BJ (cell line): ENCODE measurements at regions not wholly inside any gene's neighbourhood (a gene's known extent, or its start where the extent isn't known, plus 50 kb on each side); places are given as distances from the start of the nearest gene placed in this dataset.

Source experiments
- CTCF ChIA-PET: fragments of 350-600 bp; formaldehyde crosslinking; extraction: SDS; loops from one replicate; lab custom pipeline; 2021; ENCODE audit warnings: antibody characterized with exemption, inconsistent platforms; lab: Yijun Ruan, JAX
- POLR2A ChIA-PET: fragments of 300-600 bp; sonication (Branson Sonifier 250); formaldehyde crosslinking; extraction: SDS; loops from one replicate; lab custom pipeline; 2021; ENCODE audit warnings: antibody characterized with exemption; lab: Charles Lee
- DNase-seq: peaks from one replicate; pipeline ENCODE4 v3.0.0-alpha.2; 2011; ENCODE audit warnings: low read depth
- H3K27me3 ChIP-seq: 2 replicates; pipeline ENCODE4 v1.6.0; 2011; ENCODE audit warnings: low read length; ENCODE audit not compliant: control insufficient read depth, insufficient read depth
- H3K36me3 ChIP-seq: 2 replicates; pipeline ENCODE4 v1.5.1; 2011; ENCODE audit warnings: low read length; ENCODE audit not compliant: control insufficient read depth, insufficient read depth
- H3K4me3 ChIP-seq: 2 replicates; pipeline ENCODE4 v1.5.1; 2011; ENCODE audit warnings: low read depth, mild to moderate bottlenecking, control low read depth, low read length
- TF ChIP-seq, protein P1 (sequence below): IDR thresholded peaks from 2 replicates; pipeline ENCODE4 v1.5.1; 2011; ENCODE audit warnings: low read depth, mild to moderate bottlenecking, control low read depth, inconsistent platforms, low read length, moderate library complexity; ENCODE audit not compliant: insufficient read depth

DNA sequence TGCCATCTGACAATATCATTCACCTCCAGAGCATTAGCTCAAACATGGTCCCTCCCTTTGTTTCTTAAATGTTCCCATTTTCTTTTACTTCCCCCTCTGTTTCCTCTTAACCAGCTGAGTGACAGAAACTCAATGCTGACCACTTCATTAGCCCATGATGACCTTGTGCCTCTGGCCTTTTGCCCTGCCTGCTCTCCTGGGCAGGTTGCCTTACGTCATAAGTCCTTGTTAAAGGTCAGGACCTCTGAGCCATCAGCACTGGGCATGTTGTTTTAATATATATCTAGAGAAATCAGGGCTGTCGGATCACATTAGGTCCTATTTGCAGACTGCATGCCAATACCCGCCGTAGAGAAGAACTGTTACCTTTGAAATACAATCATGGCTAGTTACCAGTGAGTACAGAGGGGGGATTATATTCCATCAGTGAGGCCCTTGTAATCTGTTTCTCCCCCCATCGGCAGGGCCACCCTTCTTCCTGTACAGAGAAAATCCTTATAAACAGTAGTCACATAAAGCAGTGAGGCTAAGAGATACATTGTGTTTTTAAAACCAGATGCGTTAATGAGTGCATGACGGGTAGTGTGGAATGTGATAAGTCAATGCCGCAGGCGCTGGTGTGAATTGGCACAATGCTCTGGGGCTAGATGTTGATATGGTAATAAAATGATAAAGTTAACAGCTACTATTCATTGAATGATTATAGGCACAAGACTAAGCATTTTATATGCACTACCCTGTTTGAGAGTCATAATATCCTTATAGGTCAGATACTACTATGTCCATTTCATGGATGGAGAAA lies 94.3 kb upstream of the ZFHX3 start:
- ChIA-PET POLR2A (no interaction called here), CTCF (no interaction called here)
- peaks cover 5% of the 10 kb centered on the region for H3K27me3 ChIP-seq
- H3K36me3 ChIP-seq = no peaks in the 10 kb centered on the region
- no peak overlapping the region for H3K4me3 ChIP-seq
- no peak for DNase-seq
- TF ChIP-seq, protein P1, sequence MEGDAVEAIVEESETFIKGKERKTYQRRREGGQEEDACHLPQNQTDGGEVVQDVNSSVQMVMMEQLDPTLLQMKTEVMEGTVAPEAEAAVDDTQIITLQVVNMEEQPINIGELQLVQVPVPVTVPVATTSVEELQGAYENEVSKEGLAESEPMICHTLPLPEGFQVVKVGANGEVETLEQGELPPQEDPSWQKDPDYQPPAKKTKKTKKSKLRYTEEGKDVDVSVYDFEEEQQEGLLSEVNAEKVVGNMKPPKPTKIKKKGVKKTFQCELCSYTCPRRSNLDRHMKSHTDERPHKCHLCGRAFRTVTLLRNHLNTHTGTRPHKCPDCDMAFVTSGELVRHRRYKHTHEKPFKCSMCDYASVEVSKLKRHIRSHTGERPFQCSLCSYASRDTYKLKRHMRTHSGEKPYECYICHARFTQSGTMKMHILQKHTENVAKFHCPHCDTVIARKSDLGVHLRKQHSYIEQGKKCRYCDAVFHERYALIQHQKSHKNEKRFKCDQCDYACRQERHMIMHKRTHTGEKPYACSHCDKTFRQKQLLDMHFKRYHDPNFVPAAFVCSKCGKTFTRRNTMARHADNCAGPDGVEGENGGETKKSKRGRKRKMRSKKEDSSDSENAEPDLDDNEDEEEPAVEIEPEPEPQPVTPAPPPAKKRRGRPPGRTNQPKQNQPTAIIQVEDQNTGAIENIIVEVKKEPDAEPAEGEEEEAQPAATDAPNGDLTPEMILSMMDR = no peak

DNA sequence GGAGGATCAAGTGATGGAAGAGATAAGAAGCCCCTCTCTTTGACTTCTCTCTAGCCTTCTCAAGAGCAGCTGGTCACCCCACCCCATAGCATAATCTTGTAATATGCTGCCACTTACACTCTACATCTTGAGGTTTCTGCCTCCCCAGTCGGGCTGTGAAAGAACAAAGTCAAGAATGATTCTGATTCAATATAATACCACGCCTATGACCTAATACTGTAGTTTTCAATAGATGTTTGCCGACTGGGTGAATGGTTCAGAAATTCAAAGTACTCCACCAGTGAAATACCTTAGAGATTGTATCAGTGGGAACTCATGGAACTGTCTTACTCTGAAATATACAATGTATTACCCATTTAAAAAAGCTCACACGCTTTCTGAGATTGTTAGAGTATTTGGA lies 93.0 kb upstream of the ZFHX3 start:
- no peak overlapping the region for H3K4me3 ChIP-seq
- no peak for DNase-seq
- H3K36me3 ChIP-seq = no peaks in the 10 kb centered on the region
- ChIA-PET CTCF (no interaction called here), POLR2A (no interaction called here)
- peaks cover 5% of the 10 kb centered on the region for H3K27me3 ChIP-seq
- TF ChIP-seq, protein P1 = no peak

DNA sequence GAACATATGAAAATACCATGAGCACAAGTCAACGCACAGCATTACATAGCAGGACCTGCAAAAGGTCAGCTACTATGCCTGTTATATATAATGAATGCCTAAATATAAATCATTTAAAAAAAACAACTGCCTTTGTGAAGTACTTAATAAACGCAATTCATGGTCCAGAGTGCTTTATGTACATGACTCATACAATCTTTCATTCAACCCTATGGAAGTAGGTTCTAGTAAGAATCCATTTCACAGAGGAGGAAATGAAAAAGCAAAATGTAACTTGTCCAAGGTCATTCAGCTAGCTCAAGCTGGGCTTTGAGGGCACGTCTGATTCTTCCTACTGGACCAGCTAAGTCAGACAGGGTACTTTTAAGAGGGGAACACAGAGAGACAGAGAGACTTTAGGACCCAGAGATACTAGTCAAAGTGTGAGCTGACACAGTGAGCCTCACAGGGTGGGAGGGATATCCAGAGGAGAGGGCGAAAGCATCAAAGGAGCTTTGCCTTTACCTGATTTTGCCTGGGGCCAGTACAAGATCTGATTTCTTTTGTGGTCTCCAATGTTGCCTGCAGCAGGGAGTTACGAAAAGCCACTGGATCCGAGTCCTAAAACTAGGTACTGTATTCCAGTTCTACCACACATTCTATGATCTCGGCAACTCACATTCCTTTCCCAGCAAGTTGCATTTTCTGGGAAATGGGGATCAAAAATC lies 83.4 kb upstream of the ZFHX3 start:
- H3K27me3 ChIP-seq = peaks cover 3% of the 10 kb centered on the region
- DNase-seq = no peak
- ChIA-PET CTCF (interaction anchor here (0.7 kb wide), 1 partner anchor 747 kb away, joined by 3 read pairs; no protein-coding TSS in a partner anchor), POLR2A (no interaction called here)
- no peak overlapping the region for H3K4me3 ChIP-seq
- no peaks in the 10 kb centered on the region for H3K36me3 ChIP-seq
- TF ChIP-seq, protein P1 = no peak

DNA sequence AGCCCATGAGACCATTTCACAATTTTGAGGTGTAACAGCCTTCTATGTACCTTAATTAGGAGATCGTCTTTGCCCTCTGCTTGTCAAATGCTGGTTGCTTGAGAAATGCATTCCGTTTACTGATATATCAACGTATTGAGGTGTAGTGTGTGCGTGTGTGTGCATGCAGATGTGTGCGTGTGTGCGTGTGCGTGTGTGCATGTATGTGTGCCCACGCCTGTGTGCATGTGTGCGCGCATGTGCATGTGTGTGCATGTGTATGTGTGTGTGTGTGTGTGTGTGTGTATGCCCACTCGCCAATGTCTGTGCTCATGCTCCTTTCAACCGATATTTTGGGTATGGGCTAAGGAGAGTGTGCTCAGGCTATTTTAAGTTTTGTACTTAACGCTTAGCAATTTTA lies 81.5 kb upstream of the ZFHX3 start:
- ChIA-PET CTCF (no interaction called here), POLR2A (no interaction called here)
- Histone ChIP-seq H3K27me3 (peaks cover 3% of the 10 kb centered on the region), H3K4me3 (no peak overlapping the region), H3K36me3 (no peaks in the 10 kb centered on the region)
- TF ChIP-seq, protein P1 = no peak
- no peak for DNase-seq

DNA sequence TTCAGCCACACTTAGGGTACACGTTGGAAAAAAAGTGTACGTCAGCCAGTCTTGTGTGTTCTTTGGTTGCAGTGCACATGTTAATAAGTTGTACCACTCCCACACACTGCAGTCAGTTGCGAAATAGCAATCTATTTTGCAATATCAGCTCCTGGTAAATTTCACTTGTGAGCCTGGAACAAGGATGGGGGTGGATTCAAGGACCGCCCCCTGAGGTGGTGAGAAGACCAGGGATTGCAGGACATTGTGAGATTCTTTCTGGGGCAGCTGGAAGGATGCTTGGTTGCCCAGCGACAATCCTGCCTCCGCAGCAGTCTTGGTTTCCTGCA lies 78.6 kb upstream of the ZFHX3 start:
- TF ChIP-seq, protein P1 = no peak
- Histone ChIP-seq H3K27me3 (peaks cover 2% of the 10 kb centered on the region), H3K4me3 (no peak overlapping the region), H3K36me3 (no peaks in the 10 kb centered on the region)
- POLR2A ChIA-PET = no interaction called here
- CTCF ChIA-PET = no interaction called here
- peak; percentile 39 for DNase-seq
